Glutamatergic neuron (in vitro differentiated cells): ENCODE measurements at regions not wholly inside any gene's neighbourhood (a gene's known extent, or its start where the extent isn't known, plus 50 kb on each side); places are given as distances from the start of the nearest gene placed in this dataset.

Experiments
- DNase-seq: peaks from one replicate; pipeline ENCODE4 v3.0.0; 2022
- H3K27ac Mint-ChIP-seq: one replicate; pipeline ENCODE4 v1.8.0; 2020; ENCODE audit warnings: mild to moderate bottlenecking, mixed read lengths, inconsistent platforms; ENCODE audit not compliant: unreplicated experiment
- H3K27me3 Mint-ChIP-seq: one replicate; pipeline ENCODE4 v1.8.0; 2020; ENCODE audit warnings: mild to moderate bottlenecking, moderate library complexity, mixed read lengths, inconsistent platforms; ENCODE audit not compliant: unreplicated experiment
- H3K36me3 Mint-ChIP-seq: one replicate; pipeline ENCODE4 v1.8.0; 2020; ENCODE audit warnings: mild to moderate bottlenecking, mixed read lengths, inconsistent platforms; ENCODE audit not compliant: unreplicated experiment
- H3K4me1 Mint-ChIP-seq: one replicate; pipeline ENCODE4 v1.8.0; 2020; ENCODE audit warnings: mild to moderate bottlenecking, low read depth, mixed read lengths, inconsistent platforms; ENCODE audit not compliant: unreplicated experiment
- H3K4me3 Mint-ChIP-seq: one replicate; pipeline ENCODE4 v1.8.0; 2020; ENCODE audit warnings: mild to moderate bottlenecking, mixed read lengths, inconsistent platforms; ENCODE audit not compliant: unreplicated experiment
- H3K9me3 Mint-ChIP-seq: one replicate; pipeline ENCODE4 v1.8.0; 2020; ENCODE audit warnings: mild to moderate bottlenecking, moderate library complexity, mixed read lengths, inconsistent platforms; ENCODE audit not compliant: unreplicated experiment
- TF ChIP-seq, protein P1 (sequence below): fragments of 200-600 bp; sonication (generic); IDR thresholded peaks from one replicate; pipeline ENCODE4 v1.5.0; 2021; ENCODE audit not compliant: partially characterized antibody, unreplicated experiment

DNA sequence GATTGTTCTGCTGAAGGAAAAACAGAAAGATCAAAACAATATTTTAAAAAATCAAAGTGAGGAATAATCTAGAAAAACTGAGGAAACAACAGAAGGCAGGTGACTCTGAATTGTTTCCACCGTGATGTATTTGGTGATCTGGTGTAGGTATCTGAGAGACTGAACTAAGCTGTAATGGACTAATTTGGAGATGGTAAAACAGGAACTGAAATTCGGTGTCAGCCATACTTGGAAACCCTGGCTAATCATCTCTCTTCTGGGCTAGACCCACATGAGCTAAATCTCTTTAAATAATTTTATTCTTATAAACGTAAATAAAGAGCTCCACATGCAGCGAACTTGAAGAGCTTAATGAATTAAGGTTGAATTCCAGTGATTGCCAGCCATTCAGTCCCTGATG lies 1226.1 kb downstream of the NCAM2 start:
- DNase-seq: no peak

DNA sequence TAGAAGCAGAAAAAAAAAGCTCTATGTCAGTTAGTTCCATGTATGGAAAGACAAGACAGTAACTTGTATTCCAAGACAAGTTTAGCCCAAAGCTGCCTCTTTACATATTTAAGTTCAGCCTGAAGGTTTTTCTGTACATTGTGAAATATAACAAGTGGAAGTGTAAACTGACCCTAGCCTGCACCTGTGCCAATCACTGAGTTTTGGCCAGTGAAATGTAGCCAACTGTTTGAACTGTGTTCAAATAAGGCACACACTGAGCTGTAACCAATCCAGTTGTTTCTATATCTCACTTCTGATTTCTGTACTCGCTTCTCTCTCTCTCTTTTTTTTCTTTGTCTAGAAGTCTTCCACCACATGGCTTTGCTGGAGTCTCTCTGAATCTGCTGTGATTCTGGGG lies 1227.1 kb downstream of the NCAM2 start:
- Mint-ChIP-seq H3K4me1 (no peaks in the 10 kb centered on the region), H3K27me3 (no peaks in the 10 kb centered on the region), H3K4me3 (no peak overlapping the region), H3K36me3 (no peaks in the 10 kb centered on the region), H3K27ac (no peak overlapping the region), H3K9me3 (no peaks in the 10 kb centered on the region)
- TF ChIP-seq, protein P1, sequence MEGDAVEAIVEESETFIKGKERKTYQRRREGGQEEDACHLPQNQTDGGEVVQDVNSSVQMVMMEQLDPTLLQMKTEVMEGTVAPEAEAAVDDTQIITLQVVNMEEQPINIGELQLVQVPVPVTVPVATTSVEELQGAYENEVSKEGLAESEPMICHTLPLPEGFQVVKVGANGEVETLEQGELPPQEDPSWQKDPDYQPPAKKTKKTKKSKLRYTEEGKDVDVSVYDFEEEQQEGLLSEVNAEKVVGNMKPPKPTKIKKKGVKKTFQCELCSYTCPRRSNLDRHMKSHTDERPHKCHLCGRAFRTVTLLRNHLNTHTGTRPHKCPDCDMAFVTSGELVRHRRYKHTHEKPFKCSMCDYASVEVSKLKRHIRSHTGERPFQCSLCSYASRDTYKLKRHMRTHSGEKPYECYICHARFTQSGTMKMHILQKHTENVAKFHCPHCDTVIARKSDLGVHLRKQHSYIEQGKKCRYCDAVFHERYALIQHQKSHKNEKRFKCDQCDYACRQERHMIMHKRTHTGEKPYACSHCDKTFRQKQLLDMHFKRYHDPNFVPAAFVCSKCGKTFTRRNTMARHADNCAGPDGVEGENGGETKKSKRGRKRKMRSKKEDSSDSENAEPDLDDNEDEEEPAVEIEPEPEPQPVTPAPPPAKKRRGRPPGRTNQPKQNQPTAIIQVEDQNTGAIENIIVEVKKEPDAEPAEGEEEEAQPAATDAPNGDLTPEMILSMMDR: no peak
- DNase-seq: no peak

More for the DNA sequence above, 1226.1 kb downstream of the NCAM2 start:
- no peaks in the 10 kb centered on the region for H3K27me3 Mint-ChIP-seq
- no peaks in the 10 kb centered on the region for H3K4me1 Mint-ChIP-seq
- H3K36me3 Mint-ChIP-seq: no peaks in the 10 kb centered on the region
- H3K4me3 Mint-ChIP-seq: no peak overlapping the region
- TF ChIP-seq, protein P1: no peak
- H3K9me3 Mint-ChIP-seq: no peaks in the 10 kb centered on the region
- H3K27ac Mint-ChIP-seq: no peak overlapping the region

DNA sequence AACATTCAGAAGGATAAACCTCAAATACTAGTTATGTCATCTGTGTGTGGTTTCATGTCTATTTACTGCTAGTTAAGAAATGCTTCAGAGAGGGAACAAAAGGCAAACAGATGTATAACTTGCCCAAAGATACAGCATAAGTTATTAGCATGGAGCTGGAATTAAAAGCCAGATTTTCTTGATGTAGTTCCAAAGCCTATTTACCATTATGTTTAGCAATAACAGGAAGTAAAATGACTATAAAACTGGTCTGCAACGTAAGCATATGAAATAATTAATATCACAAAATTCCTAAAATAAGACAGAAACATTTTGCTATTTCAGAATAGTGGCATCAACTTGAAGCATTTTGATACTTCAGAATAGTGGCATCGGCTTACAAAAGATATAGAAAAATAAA lies 1232.8 kb downstream of the NCAM2 start:
- TF ChIP-seq, protein P1: no peak
- no peak for DNase-seq
- H3K27me3 Mint-ChIP-seq: no peaks in the 10 kb centered on the region
- no peak overlapping the region for H3K27ac Mint-ChIP-seq
- H3K36me3 Mint-ChIP-seq: no peaks in the 10 kb centered on the region
- no peak overlapping the region for H3K4me3 Mint-ChIP-seq
- no peaks in the 10 kb centered on the region for H3K9me3 Mint-ChIP-seq
- no peaks in the 10 kb centered on the region for H3K4me1 Mint-ChIP-seq

DNA sequence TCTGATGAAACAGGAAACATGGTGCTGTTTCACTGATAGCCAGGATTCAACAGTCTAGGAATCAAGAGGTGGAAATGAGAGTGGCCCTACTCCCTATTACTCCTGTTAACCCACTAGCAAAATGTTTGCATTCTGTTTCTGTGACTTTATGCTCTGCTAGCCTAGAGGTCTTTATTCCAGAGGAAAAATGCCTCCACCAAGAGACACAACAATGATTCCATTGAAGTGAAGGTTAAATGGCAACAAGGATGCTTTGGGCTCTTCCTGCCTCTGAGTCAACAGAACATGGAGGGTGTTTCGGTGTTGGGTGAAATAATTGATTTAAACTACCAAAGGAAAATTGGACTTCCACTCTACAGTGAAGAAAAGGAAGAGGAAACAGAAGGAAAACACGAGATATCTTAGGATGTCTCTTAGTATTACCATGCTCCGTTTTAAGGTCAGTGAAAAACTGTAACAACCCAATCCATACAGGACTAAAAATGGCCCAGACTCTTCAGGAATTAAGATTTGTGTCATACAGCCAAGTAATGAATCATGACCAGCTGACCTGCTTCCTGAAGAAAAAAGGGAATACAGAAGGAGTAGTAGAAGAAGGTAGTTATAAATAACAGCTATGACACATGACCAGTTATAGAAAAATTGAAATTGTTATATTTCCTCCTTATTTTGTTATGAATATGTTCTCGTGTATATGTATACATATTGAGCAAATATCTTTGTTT lies 1237.8 kb downstream of the NCAM2 start:
- H3K9me3 Mint-ChIP-seq: no peaks in the 10 kb centered on the region
- H3K4me1 Mint-ChIP-seq: no peaks in the 10 kb centered on the region
- H3K4me3 Mint-ChIP-seq: no peak overlapping the region
- H3K27me3 Mint-ChIP-seq: no peaks in the 10 kb centered on the region
- TF ChIP-seq, protein P1: no peak
- no peaks in the 10 kb centered on the region for H3K36me3 Mint-ChIP-seq
- no peak for DNase-seq
- H3K27ac Mint-ChIP-seq: no peak overlapping the region

DNA sequence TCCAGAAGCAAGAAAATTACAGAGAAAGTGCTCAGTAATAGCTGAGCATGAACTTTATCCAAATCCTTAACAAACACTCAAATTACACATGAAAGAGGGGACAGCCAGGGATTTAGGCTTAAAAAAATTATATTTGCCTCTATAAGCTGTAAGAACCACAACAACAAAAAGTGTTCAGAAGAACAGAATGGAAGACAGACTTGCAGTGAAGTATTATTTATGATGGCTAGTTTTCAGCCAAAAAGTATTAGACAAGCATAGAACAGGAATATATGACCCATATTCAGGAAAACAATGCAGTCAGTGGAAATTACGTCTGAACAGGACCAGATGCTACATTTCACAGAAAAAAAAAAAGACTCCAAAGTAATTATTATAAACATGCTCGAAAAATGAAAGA lies 1246.3 kb downstream of the NCAM2 start:
- Mint-ChIP-seq H3K4me3 (no peak overlapping the region), H3K27me3 (no peaks in the 10 kb centered on the region), H3K36me3 (no peaks in the 10 kb centered on the region), H3K9me3 (no peaks in the 10 kb centered on the region), H3K4me1 (peaks cover 3% of the 10 kb centered on the region), H3K27ac (no peak overlapping the region)
- no peak for DNase-seq
- TF ChIP-seq, protein P1: no peak
